CD8-positive, alpha-beta memory T cell (primary cell): ENCODE measurements at regions not wholly inside any gene's neighbourhood (a gene's known extent, or its start where the extent isn't known, plus 50 kb on each side); places are given as distances from the start of the nearest gene placed in this dataset.
"Not testable (repeated sequence)": the region's sequence is repeated elsewhere in the genome, so short reads cannot be mapped to it uniquely, and the experiment has no call there.

Source experiments
- CTCF ChIA-PET: fragments of 350-600 bp; sonication (Branson Sonifier 250); formaldehyde crosslinking; loops from one replicate; lab custom pipeline; 2021; ENCODE audit warnings: antibody characterized with exemption; lab: Charles Lee
- POLR2A ChIA-PET: fragments of 350-600 bp; sonication (Branson Sonifier 250); formaldehyde crosslinking; loops from one replicate; lab custom pipeline; 2021; ENCODE audit warnings: antibody characterized with exemption; lab: Charles Lee
- DNase-seq, 5 donors: peaks; one replicate each; pipeline versions ENCODE4 v3.0.0 to v3.0.0-alpha.2; 2020 to 2022; ENCODE audit warnings: mixed read lengths in 1 of 5
- H3K27ac ChIP-seq: one replicate; pipeline ENCODE4 v1.7.0; 2013; ENCODE audit warnings: low read depth, mild to moderate bottlenecking, low read length, moderate library complexity
- H3K27me3 ChIP-seq: 2 replicates; pipeline ENCODE4 v1.7.0; 2013; ENCODE audit warnings: low read length, mild to moderate bottlenecking; ENCODE audit not compliant: insufficient read depth, poor library complexity, severe bottlenecking
- H3K36me3 ChIP-seq: 2 replicates; pipeline ENCODE4 v1.7.0; 2013; ENCODE audit warnings: mild to moderate bottlenecking, low read length, moderate library complexity; ENCODE audit not compliant: insufficient read depth
- H3K4me1 ChIP-seq: 2 replicates; pipeline ENCODE4 v1.7.0; 2013; ENCODE audit warnings: mild to moderate bottlenecking, low read length, moderate library complexity; ENCODE audit not compliant: insufficient read depth
- H3K4me3 ChIP-seq: 2 replicates; pipeline ENCODE4 v1.7.0; 2013; ENCODE audit warnings: mild to moderate bottlenecking, low read length
- H3K9me3 ChIP-seq: 2 replicates; pipeline ENCODE4 v1.7.0; 2013; ENCODE audit warnings: mild to moderate bottlenecking, low read length
- H3K27ac Mint-ChIP-seq, 8 donors: one replicate each; pipeline ENCODE4 v1.8.0; 2020 to 2021; ENCODE audit warnings: mixed read lengths in 8 of 8, mild to moderate bottlenecking in 6 of 8, inconsistent platforms in 3 of 8, moderate library complexity in 3 of 8
- H3K27me3 Mint-ChIP-seq, 2 donors: one replicate each; pipeline ENCODE4 v1.8.0; 2020 to 2021; ENCODE audit warnings: mixed read lengths in 2 of 2, mild to moderate bottlenecking in 1 of 2, moderate library complexity in 1 of 2
- H3K36me3 Mint-ChIP-seq, 3 donors: one replicate each; pipeline ENCODE4 v1.8.0; 2020 to 2021; ENCODE audit warnings: mixed read lengths in 3 of 3, inconsistent platforms in 1 of 3, mild to moderate bottlenecking in 1 of 3
- H3K4me1 Mint-ChIP-seq, 3 donors: one replicate each; pipeline ENCODE4 v1.8.0; 2020 to 2021; ENCODE audit warnings: mixed read lengths in 3 of 3, inconsistent platforms in 1 of 3, mild to moderate bottlenecking in 1 of 3
- H3K4me3 Mint-ChIP-seq, 7 donors: one replicate each; pipeline ENCODE4 v1.8.0; 2020 to 2021; ENCODE audit warnings: mixed read lengths in 7 of 7, mild to moderate bottlenecking in 6 of 7, moderate library complexity in 4 of 7, inconsistent platforms in 2 of 7
- H3K9me3 Mint-ChIP-seq, 5 donors: one replicate each; pipeline ENCODE4 v1.8.0; 2020 to 2022; ENCODE audit warnings: mixed read lengths in 5 of 5, mild to moderate bottlenecking in 3 of 5, moderate library complexity in 2 of 5, inconsistent platforms in 1 of 5

DNA sequence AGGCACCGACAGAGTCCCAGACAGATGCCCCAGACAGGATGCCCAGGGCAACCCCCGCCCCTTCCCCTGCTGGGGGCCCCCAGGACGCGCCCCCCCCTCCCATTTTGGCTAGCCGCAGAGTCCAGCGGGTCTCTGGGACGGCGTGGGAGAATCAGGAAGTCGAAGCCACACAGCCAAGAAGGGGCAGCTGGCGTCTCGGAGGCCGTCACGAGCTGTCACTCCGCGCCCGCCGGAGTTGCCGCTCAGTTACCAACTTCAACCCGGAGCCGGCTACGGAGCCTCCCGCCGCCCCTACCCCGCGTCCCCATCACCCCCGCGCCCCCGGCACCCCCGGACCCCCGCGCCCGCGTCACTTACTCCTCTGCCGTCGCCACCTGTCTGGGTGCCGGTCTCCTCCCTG lies 119.8 kb downstream of the OTOP1 start:
- DNase-seq, POLR2A ChIA-PET, H3K9me3 ChIP-seq: not testable (repeated sequence)

DNA sequence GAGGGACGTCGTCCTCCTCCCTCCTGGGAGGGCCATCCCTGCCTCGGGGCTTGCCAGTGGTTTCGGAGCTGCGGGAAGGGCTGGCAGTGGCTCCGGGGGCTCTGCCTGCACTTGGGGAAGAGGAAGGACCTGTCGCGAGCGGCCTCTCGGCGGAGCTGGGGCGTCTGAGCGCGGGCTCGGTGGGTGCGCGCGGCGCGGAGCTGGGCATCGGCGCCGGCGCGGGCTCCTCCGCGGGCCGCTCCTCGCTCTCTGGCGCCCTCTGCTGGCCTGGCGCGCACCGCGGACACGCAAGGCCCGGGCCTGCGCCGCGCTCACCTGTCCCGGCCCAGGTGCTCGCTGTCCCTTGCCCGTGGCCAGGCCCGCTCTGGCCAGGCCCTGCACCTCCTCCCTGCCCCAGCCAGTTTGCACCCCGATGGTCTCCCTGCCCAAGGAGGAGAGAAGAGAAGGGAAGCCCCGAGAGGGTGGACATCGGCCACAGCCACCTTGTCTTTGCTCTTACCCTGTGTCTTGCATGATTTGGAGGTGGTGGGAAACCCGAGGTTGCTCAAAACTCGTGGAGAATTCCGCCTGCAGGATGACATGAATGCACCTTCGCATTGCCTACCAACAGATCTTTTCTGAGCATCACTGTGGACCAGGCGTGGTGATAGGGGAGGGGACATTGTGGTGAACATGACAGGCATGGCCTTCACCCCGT lies 119.2 kb downstream of the OTOP1 start:
- H3K27me3 ChIP-seq, H3K4me3 ChIP-seq, H3K9me3 ChIP-seq, H3K27ac ChIP-seq, POLR2A ChIA-PET, H3K9me3 Mint-ChIP-seq, H3K36me3 ChIP-seq, H3K4me1 ChIP-seq, H3K36me3 Mint-ChIP-seq: not testable (repeated sequence)
- H3K27ac Mint-ChIP-seq = peak overlapping the region in 1 of 8 donors; percentile 36
- H3K4me1 Mint-ChIP-seq = peaks cover 0 to 16% (median 1%) of the 10 kb centered on the region in 3 donors
- CTCF ChIA-PET = interaction anchor here (0.6 to 0.8 kb wide), 3 partner anchors 8 to 122 kb away, joined by 3 read pairs; no protein-coding TSS in a partner anchor
- DNase-seq = peak; percentile 49 to 68 (median 63)
- peaks cover 13 to 45% of the 10 kb centered on the region in 2 donors for H3K27me3 Mint-ChIP-seq
- H3K4me3 Mint-ChIP-seq = peak overlapping the region in 6 of 7 donors; percentile 57 to 78 (median 71)

More for the DNA sequence above, 119.8 kb downstream of the OTOP1 start:
- H3K4me3 ChIP-seq, H3K4me1 ChIP-seq, H3K36me3 ChIP-seq, H3K9me3 Mint-ChIP-seq, H3K36me3 Mint-ChIP-seq, H3K27me3 ChIP-seq, H3K27ac Mint-ChIP-seq, H3K27ac ChIP-seq: not testable (repeated sequence)
- H3K4me1 Mint-ChIP-seq = peaks cover 0 to 16% (median 1%) of the 10 kb centered on the region in 3 donors
- H3K27me3 Mint-ChIP-seq = peaks cover 13 to 51% of the 10 kb centered on the region in 2 donors
- CTCF ChIA-PET = interaction anchor here (0.6 to 0.8 kb wide), 3 partner anchors 8 to 122 kb away, joined by 3 read pairs; no protein-coding TSS in a partner anchor
- H3K4me3 Mint-ChIP-seq = peak overlapping the region in 4 of 7 donors; percentile 19 to 78 (median 56)

DNA sequence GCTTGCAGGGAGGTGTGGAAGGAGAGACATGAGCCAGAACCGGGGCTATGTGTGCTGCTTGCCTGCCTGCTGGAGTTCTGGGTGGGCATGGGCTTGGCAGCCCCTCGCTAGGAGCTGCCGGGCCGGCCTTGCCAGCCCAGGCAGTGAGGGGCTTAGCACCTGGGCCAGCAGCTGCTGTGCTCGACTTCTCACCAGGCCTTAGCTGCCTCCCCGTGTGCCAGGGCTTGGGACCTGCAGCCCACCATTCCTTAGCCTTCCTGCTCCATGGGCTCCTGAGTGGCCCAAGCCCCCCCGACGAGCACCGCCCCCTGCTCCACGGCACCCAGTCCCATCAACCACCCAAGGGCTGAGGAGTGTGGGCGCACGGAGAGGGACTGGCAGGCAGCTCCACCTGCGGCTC lies 111.3 kb downstream of the OTOP1 start:
- H3K9me3 Mint-ChIP-seq, H3K9me3 ChIP-seq, H3K36me3 ChIP-seq, H3K27me3 ChIP-seq, DNase-seq, H3K4me3 Mint-ChIP-seq, H3K36me3 Mint-ChIP-seq, H3K4me3 ChIP-seq, H3K27ac ChIP-seq, H3K4me1 Mint-ChIP-seq, H3K27ac Mint-ChIP-seq, CTCF ChIA-PET, H3K4me1 ChIP-seq, POLR2A ChIA-PET: not testable (repeated sequence)
- peaks cover 0 to 18% of the 10 kb centered on the region in 2 donors for H3K27me3 Mint-ChIP-seq

DNA sequence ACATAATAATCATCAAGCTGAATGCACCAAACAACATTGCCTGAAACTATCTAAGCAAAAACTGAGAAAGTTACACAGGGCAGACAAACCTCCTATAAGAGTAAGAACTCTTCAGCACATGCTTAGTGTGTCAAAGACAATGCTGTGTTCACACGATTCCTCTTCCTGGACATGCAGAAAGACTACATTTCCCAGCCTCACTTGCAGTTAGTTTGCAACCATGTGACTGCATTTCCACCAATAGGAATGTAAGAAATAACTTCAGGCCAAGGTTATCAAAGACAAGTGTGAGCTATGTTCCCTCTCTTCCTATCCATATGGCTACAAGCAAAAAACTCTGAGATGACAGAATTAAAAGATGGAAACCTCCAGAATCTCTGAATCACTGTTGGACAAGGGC lies 109.8 kb downstream of the OTOP1 start:
- H3K9me3 Mint-ChIP-seq, H3K36me3 ChIP-seq, H3K27me3 ChIP-seq, H3K27ac ChIP-seq, H3K4me1 ChIP-seq, H3K27ac Mint-ChIP-seq, H3K9me3 ChIP-seq, H3K36me3 Mint-ChIP-seq, H3K4me1 Mint-ChIP-seq, CTCF ChIA-PET, H3K4me3 ChIP-seq, POLR2A ChIA-PET, H3K4me3 Mint-ChIP-seq: not testable (repeated sequence)
- peaks cover 0 to 11% of the 10 kb centered on the region in 2 donors for H3K27me3 Mint-ChIP-seq
- peak in 1 of 5 donors; percentile 2 for DNase-seq

DNA sequence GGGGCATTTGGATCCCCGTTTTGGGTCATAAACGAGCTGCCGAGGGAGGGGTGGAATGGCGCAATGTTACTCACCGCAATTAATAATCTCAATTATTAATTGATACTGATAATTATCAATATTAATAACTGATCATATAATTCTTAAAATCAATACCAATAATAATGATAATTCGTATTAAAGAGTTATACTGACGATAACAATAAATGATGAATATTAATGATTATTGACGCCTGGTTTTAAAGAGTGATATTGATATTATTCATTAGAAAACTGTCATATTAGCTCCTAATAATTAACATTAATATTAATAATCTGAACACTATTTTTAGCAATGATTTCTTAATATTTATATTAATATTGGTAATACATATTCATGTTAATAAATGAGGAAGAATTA lies 92.4 kb downstream of the OTOP1 start:
- H3K27me3 ChIP-seq, H3K27ac Mint-ChIP-seq, H3K4me3 ChIP-seq, H3K9me3 ChIP-seq, CTCF ChIA-PET, H3K36me3 Mint-ChIP-seq, H3K27ac ChIP-seq, H3K4me3 Mint-ChIP-seq, H3K27me3 Mint-ChIP-seq, H3K36me3 ChIP-seq, POLR2A ChIA-PET, DNase-seq, H3K9me3 Mint-ChIP-seq, H3K4me1 Mint-ChIP-seq, H3K4me1 ChIP-seq: not testable (repeated sequence)

DNA sequence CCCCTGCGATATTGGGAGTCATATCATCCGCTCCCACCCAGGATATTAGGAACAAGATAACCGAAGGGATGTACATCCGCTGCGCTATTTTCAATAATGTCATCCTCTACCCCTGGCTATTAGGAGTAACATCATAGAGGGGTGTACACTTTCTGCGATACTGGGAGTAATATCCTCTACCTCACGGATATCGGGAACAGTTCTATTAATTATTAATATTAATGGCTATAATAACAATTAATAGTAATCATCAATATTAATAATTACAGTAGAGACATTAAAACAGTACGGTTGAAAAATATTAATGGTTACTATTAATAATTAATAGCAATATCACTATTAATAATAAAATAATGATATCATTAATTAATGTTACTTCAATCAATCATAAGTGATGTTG lies 90.1 kb downstream of the OTOP1 start:
- H3K36me3 ChIP-seq, H3K4me3 ChIP-seq, H3K9me3 ChIP-seq, H3K36me3 Mint-ChIP-seq, H3K27me3 ChIP-seq, H3K4me3 Mint-ChIP-seq, H3K27ac ChIP-seq, H3K9me3 Mint-ChIP-seq, H3K27ac Mint-ChIP-seq, CTCF ChIA-PET, POLR2A ChIA-PET, H3K4me1 ChIP-seq, H3K27me3 Mint-ChIP-seq, H3K4me1 Mint-ChIP-seq, DNase-seq: not testable (repeated sequence)
